ENCODE measurements at regions not wholly inside any gene's neighbourhood (a gene's known extent, or its start where the extent isn't known, plus 50 kb on each side); places are given as distances from the start of the nearest gene placed in this dataset.

GRCh38 chr7:18213652-18214051 is 186.0 kb upstream of the PRPS1L1 start:
- TF ChIP-seq, protein P1, sequence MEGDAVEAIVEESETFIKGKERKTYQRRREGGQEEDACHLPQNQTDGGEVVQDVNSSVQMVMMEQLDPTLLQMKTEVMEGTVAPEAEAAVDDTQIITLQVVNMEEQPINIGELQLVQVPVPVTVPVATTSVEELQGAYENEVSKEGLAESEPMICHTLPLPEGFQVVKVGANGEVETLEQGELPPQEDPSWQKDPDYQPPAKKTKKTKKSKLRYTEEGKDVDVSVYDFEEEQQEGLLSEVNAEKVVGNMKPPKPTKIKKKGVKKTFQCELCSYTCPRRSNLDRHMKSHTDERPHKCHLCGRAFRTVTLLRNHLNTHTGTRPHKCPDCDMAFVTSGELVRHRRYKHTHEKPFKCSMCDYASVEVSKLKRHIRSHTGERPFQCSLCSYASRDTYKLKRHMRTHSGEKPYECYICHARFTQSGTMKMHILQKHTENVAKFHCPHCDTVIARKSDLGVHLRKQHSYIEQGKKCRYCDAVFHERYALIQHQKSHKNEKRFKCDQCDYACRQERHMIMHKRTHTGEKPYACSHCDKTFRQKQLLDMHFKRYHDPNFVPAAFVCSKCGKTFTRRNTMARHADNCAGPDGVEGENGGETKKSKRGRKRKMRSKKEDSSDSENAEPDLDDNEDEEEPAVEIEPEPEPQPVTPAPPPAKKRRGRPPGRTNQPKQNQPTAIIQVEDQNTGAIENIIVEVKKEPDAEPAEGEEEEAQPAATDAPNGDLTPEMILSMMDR (IDR thresholded peaks at IDR 0.05): no peak
- TF ChIP-seq POLR2A (IDR thresholded peaks at IDR 0.05) (no peak), POLR2AphosphoS5 (IDR thresholded peaks at IDR 0.05; ENCODE audit: insufficient read depth in 1 of 2, low read depth in 1 of 2) (no peak)
